ENCODE measurements at regions not wholly inside any gene's neighbourhood (a gene's known extent, or its start where the extent isn't known, plus 50 kb on each side); places are given as distances from the start of the nearest gene placed in this dataset.

DNA sequence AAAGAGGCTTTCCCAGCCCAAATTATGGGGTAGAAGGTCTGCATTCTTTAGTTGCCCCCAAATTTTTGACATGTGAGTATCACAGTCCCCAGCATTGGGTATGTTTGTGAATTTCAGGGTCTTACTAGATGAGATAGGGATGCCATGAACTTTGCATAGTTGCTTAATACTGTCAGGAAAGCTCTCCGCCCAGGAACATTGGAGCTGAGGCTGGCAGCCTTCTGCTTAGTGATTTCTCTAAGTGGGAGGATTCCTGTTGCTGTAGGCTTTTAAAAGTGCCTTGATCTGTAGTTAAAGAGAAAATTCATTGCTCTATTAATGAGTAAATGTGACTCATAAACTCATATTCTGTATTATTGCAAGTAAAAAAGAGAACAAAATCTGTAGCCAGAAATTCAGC lies 206.9 kb downstream of the CAVIN4 start:
- intact Hi-C loops (cut with micrococcal nuclease) (no loop called here), in situ Hi-C loops (cut with MboI) (no loop called here)
- Histone ChIP-seq H3K36me3 (ENCODE audit: control insufficient read depth, insufficient read depth, low read length) (no peaks in the 10 kb centered on the region), H3K9ac (ENCODE audit: insufficient read depth in 1 of 2, low read depth in 2 of 2, low read length in 2 of 2) (no peak overlapping the region), H3K79me2 (ENCODE audit: control insufficient read depth, insufficient read depth, low read length) (no peaks in the 10 kb centered on the region), H3K4me2 (ENCODE audit: insufficient read depth, low read length) (no peak overlapping the region), H3K9me3 (replicated peaks; ENCODE audit: control insufficient read depth, insufficient read depth, low read depth, low read length) (no peaks in the 10 kb centered on the region), H2AFZ (ENCODE audit: low read depth, low read length) (no peak overlapping the region), H3K27me3 (ENCODE audit: control insufficient read depth in 2 of 2, insufficient read depth in 2 of 2, low read length in 2 of 2) (no peaks in the 10 kb centered on the region), H3K4me3 (no peak overlapping the region), H4K20me1 (replicated peaks; ENCODE audit: control insufficient read depth, insufficient read depth, low read length) (no peaks in the 10 kb centered on the region), H3K27ac (ENCODE audit: extremely low read depth, low read depth, low read length) (no peak overlapping the region), H3K9me1 (ENCODE audit: control insufficient read depth, insufficient read depth, low read length) (no peaks in the 10 kb centered on the region), H3K4me1 (replicated peaks in 1 of 2; ENCODE audit: control insufficient read depth in 2 of 2, insufficient read depth in 2 of 2, low read length in 2 of 2) (no peaks in the 10 kb centered on the region)
- no peak for TF ChIP-seq CCAR2 (IDR thresholded peaks at IDR 0.05; ENCODE audit: low read depth, low read length)
- no peak for TF ChIP-seq PTBP1 (IDR thresholded peaks at IDR 0.05; ENCODE audit: low read depth, low read length)
- no peak for TF ChIP-seq SIX5 (IDR thresholded peaks at IDR 0.05; ENCODE audit: borderline replicate concordance in 1 of 2, insufficient read depth in 1 of 2, low read depth in 1 of 2, low read length in 2 of 2)
- TF ChIP-seq CTBP1 (IDR thresholded peaks at IDR 0.05; ENCODE audit: borderline replicate concordance), result no peak
- FAIRE-seq (no peak), ATAC-seq (no peak), DNase-seq (ENCODE audit: extremely low read depth in 1 of 4, low spot score in 3 of 4) (no peak)
- 0% methylated on average over 1 of the region's 1 CpG for WGBS (ENCODE audit: insufficient coverage, low coverage, missing lambda C conversion rate)
- CTCF ChIA-PET (ENCODE audit: low intra/inter-chr PET ratio), result no interaction called here
- BruUV-seq (replicated peaks), result no TSS peak
- POLR2A ChIA-PET, result no interaction called here

DNA sequence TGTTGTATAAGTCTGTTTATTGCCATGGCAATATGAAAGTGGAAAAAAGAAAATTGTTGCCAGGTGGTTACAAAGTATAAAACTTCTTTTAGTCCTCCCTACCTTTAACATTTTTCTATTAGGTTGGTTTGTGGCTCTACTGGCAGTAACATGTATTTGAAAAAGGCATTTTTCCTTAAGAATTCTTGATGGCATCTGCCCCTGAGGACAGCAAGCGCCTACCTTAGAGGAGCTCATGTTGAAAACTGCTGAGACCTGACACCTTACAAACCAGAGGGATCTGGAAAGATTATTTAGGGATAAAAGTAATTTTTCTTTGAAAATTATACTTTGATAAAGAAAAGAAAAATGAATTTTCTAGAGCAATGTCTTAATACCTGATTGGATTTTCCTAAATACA lies 208.1 kb downstream of the CAVIN4 start:
- no peak overlapping the region for H3K4me3 ChIP-seq
- ATAC-seq (no peak), FAIRE-seq (no peak), DNase-seq (ENCODE audit: extremely low read depth in 1 of 4, low spot score in 3 of 4) (no peak)
- H4K20me1 ChIP-seq (replicated peaks; ENCODE audit: control insufficient read depth, insufficient read depth, low read length), result no peaks in the 10 kb centered on the region
- H2AFZ ChIP-seq (ENCODE audit: low read depth, low read length), result no peak overlapping the region
- WGBS (ENCODE audit: insufficient coverage, low coverage, missing lambda C conversion rate), result 0% methylated on average over 1 of the region's 1 CpG
- ChIA-PET POLR2A (no interaction called here), CTCF (ENCODE audit: low intra/inter-chr PET ratio) (no interaction called here)
- H3K79me2 ChIP-seq (ENCODE audit: control insufficient read depth, insufficient read depth, low read length), result no peaks in the 10 kb centered on the region
- no peaks in the 10 kb centered on the region for H3K27me3 ChIP-seq (ENCODE audit: control insufficient read depth in 2 of 2, insufficient read depth in 2 of 2, low read length in 2 of 2)
- no peak overlapping the region for H3K27ac ChIP-seq (ENCODE audit: extremely low read depth, low read depth, low read length)
- in situ Hi-C loops (cut with MboI) (no loop called here), intact Hi-C loops (cut with micrococcal nuclease) (no loop called here)
- H3K4me2 ChIP-seq (ENCODE audit: insufficient read depth, low read length), result no peak overlapping the region
- H3K9me3 ChIP-seq (replicated peaks; ENCODE audit: control insufficient read depth, insufficient read depth, low read depth, low read length), result no peaks in the 10 kb centered on the region
- H3K36me3 ChIP-seq (ENCODE audit: control insufficient read depth, insufficient read depth, low read length), result no peaks in the 10 kb centered on the region
- H3K9ac ChIP-seq (ENCODE audit: insufficient read depth in 1 of 2, low read depth in 2 of 2, low read length in 2 of 2), result no peak overlapping the region
- BruUV-seq (replicated peaks), result no TSS peak
- no peaks in the 10 kb centered on the region for H3K4me1 ChIP-seq (replicated peaks in 1 of 2; ENCODE audit: control insufficient read depth in 2 of 2, insufficient read depth in 2 of 2, low read length in 2 of 2)
- no peaks in the 10 kb centered on the region for H3K9me1 ChIP-seq (ENCODE audit: control insufficient read depth, insufficient read depth, low read length)
- TF ChIP-seq, protein P1, sequence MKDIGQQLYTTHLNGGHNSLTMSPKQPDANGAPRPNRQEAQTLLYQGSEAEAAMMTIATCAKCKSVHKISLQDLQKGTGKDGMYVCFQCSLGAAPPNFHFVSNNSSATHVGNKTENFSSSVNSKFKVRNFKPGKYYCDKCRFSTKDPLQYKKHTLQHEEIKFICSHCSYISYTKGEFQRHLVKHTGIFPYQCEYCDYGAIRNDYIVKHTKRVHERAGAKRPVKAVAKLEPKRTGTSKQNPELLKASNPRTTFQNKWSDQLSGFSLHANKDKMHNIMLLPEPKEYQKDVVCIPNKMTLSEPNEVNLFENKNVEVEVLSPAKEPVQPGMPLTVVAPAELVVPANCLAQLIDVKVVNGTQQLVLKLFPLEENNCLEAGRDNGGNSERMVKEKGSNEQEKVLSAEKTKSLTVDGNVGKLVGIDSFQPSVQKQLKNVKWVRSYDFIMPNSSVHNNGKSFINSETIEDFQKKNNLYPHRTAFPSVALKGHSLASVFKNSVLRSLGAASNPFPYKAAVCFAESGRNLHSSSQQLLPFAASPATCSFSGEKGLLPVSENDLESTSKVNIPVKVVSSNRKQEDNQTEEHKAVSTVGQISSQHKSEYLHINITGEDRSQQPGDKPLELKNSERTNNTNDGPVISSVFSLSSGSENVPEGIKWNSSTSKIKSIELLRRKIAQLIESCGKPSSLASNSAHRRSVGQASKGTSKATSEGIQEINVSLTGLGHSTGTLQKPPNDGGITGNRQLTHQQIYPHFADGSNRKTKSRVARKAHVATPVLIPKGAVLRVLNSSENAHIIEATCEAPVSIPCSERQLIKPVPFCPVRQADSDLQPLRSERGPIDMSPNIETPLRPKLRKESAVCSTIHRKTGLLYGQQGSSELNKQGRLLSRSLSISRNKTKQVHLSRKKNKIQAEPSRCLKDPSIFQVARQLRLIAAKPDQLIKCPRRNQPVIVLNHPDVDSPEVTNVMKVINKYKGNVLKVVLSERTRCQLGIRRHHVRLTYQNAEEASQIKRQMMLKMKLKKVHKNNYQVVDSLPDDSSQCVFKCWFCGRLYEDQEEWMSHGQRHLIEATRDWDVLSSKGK (CRISPR knock-in tag; IDR thresholded peaks at IDR 0.05), result no peak
- no peak for TF ChIP-seq ZNF445 (CRISPR knock-in tag; IDR thresholded peaks at IDR 0.05; ENCODE audit: low read depth)
- TF ChIP-seq, protein P2, sequence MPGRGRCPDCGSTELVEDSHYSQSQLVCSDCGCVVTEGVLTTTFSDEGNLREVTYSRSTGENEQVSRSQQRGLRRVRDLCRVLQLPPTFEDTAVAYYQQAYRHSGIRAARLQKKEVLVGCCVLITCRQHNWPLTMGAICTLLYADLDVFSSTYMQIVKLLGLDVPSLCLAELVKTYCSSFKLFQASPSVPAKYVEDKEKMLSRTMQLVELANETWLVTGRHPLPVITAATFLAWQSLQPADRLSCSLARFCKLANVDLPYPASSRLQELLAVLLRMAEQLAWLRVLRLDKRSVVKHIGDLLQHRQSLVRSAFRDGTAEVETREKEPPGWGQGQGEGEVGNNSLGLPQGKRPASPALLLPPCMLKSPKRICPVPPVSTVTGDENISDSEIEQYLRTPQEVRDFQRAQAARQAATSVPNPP (IDR thresholded peaks at IDR 0.05; ENCODE audit: borderline replicate concordance, insufficient read depth, insufficient read length), result no peak
- no peak for TF ChIP-seq EGR1 (conservative IDR thresholded peaks at IDR 0.05)
- TF ChIP-seq ZNF384 (IDR thresholded peaks at IDR 0.05; ENCODE audit: low read depth, low read length), result no peak
- TF ChIP-seq, protein P3, sequence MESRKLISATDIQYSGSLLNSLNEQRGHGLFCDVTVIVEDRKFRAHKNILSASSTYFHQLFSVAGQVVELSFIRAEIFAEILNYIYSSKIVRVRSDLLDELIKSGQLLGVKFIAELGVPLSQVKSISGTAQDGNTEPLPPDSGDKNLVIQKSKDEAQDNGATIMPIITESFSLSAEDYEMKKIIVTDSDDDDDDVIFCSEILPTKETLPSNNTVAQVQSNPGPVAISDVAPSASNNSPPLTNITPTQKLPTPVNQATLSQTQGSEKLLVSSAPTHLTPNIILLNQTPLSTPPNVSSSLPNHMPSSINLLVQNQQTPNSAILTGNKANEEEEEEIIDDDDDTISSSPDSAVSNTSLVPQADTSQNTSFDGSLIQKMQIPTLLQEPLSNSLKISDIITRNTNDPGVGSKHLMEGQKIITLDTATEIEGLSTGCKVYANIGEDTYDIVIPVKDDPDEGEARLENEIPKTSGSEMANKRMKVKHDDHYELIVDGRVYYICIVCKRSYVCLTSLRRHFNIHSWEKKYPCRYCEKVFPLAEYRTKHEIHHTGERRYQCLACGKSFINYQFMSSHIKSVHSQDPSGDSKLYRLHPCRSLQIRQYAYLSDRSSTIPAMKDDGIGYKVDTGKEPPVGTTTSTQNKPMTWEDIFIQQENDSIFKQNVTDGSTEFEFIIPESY (CRISPR knock-in tag; IDR thresholded peaks at IDR 0.05), result no peak
- TF ChIP-seq ZSCAN29 (IDR thresholded peaks at IDR 0.05), result no peak
